ENCODE measurements at regions not wholly inside any gene's neighbourhood (a gene's known extent, or its start where the extent isn't known, plus 50 kb on each side); places are given as distances from the start of the nearest gene placed in this dataset.

DNA sequence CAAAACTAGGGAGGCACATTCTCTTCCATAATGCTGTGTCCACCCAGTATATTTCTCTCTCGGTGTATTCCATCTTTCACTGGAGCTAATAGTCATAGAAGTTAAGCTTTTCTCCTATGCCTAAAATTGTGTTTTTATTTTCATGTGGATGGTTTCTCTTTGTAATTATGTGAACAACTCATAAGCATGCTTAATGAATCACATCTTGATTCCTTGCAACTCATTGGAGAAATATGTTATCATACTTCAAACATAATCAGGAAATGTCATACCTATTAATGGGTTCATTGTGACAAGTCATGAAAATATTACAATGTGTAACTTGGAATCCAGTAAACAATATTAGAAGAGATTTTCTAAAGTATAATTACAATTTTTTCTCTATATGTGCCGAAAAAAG, 186.3 kb downstream of the SLC7A11 start:
- TF ChIP-seq MYC (IDR thresholded peaks at IDR 0.05; ENCODE audit: insufficient read depth, insufficient read length, insufficient replicate concordance, low read length, severe bottlenecking) (no peak), TAF1 (IDR thresholded peaks at IDR 0.05; ENCODE audit: borderline replicate concordance, low read depth, low read length) (no peak), GATAD2B (conservative IDR thresholded peaks at IDR 0.05; ENCODE audit: low read depth) (no peak), EP300 (IDR thresholded peaks at IDR 0.05; ENCODE audit: borderline replicate concordance in 1 of 2, control insufficient read depth in 1 of 2, low read depth in 2 of 2, low read length in 2 of 2) (no peak), POLR2A (IDR thresholded peaks at IDR 0.05; ENCODE audit: low read depth, low read length) (no peak), BRCA1 (IDR thresholded peaks at IDR 0.05; ENCODE audit: low read depth, low read length) (no peak), SIX5 (IDR thresholded peaks at IDR 0.05; ENCODE audit: low read depth, low read length, severe bottlenecking) (no peak), ZNF274 (IDR thresholded peaks at IDR 0.05; ENCODE audit: insufficient read depth, insufficient read length) (no peak), RFX5 (IDR thresholded peaks at IDR 0.05; ENCODE audit: low read depth, low read length) (no peak)
- TF ChIP-seq, protein P1, sequence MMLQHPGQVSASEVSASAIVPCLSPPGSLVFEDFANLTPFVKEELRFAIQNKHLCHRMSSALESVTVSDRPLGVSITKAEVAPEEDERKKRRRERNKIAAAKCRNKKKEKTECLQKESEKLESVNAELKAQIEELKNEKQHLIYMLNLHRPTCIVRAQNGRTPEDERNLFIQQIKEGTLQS (IDR thresholded peaks at IDR 0.05; ENCODE audit: borderline replicate concordance, extremely low read depth, low read depth, low read length), result no peak
- TF ChIP-seq, protein P2, sequence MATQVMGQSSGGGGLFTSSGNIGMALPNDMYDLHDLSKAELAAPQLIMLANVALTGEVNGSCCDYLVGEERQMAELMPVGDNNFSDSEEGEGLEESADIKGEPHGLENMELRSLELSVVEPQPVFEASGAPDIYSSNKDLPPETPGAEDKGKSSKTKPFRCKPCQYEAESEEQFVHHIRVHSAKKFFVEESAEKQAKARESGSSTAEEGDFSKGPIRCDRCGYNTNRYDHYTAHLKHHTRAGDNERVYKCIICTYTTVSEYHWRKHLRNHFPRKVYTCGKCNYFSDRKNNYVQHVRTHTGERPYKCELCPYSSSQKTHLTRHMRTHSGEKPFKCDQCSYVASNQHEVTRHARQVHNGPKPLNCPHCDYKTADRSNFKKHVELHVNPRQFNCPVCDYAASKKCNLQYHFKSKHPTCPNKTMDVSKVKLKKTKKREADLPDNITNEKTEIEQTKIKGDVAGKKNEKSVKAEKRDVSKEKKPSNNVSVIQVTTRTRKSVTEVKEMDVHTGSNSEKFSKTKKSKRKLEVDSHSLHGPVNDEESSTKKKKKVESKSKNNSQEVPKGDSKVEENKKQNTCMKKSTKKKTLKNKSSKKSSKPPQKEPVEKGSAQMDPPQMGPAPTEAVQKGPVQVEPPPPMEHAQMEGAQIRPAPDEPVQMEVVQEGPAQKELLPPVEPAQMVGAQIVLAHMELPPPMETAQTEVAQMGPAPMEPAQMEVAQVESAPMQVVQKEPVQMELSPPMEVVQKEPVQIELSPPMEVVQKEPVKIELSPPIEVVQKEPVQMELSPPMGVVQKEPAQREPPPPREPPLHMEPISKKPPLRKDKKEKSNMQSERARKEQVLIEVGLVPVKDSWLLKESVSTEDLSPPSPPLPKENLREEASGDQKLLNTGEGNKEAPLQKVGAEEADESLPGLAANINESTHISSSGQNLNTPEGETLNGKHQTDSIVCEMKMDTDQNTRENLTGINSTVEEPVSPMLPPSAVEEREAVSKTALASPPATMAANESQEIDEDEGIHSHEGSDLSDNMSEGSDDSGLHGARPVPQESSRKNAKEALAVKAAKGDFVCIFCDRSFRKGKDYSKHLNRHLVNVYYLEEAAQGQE (IDR thresholded peaks at IDR 0.05; ENCODE audit: low read depth, low read length), result no peak
- TF ChIP-seq, protein P3, sequence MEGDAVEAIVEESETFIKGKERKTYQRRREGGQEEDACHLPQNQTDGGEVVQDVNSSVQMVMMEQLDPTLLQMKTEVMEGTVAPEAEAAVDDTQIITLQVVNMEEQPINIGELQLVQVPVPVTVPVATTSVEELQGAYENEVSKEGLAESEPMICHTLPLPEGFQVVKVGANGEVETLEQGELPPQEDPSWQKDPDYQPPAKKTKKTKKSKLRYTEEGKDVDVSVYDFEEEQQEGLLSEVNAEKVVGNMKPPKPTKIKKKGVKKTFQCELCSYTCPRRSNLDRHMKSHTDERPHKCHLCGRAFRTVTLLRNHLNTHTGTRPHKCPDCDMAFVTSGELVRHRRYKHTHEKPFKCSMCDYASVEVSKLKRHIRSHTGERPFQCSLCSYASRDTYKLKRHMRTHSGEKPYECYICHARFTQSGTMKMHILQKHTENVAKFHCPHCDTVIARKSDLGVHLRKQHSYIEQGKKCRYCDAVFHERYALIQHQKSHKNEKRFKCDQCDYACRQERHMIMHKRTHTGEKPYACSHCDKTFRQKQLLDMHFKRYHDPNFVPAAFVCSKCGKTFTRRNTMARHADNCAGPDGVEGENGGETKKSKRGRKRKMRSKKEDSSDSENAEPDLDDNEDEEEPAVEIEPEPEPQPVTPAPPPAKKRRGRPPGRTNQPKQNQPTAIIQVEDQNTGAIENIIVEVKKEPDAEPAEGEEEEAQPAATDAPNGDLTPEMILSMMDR (IDR thresholded peaks at IDR 0.05 in 2 of 3, conservative IDR thresholded peaks at IDR 0.05 in 1 of 3; ENCODE audit: control insufficient read depth in 2 of 3, extremely low read depth in 1 of 3, insufficient read depth in 1 of 3, low read depth in 3 of 3, low read length in 3 of 3), result no peak
- TF ChIP-seq, protein P4, sequence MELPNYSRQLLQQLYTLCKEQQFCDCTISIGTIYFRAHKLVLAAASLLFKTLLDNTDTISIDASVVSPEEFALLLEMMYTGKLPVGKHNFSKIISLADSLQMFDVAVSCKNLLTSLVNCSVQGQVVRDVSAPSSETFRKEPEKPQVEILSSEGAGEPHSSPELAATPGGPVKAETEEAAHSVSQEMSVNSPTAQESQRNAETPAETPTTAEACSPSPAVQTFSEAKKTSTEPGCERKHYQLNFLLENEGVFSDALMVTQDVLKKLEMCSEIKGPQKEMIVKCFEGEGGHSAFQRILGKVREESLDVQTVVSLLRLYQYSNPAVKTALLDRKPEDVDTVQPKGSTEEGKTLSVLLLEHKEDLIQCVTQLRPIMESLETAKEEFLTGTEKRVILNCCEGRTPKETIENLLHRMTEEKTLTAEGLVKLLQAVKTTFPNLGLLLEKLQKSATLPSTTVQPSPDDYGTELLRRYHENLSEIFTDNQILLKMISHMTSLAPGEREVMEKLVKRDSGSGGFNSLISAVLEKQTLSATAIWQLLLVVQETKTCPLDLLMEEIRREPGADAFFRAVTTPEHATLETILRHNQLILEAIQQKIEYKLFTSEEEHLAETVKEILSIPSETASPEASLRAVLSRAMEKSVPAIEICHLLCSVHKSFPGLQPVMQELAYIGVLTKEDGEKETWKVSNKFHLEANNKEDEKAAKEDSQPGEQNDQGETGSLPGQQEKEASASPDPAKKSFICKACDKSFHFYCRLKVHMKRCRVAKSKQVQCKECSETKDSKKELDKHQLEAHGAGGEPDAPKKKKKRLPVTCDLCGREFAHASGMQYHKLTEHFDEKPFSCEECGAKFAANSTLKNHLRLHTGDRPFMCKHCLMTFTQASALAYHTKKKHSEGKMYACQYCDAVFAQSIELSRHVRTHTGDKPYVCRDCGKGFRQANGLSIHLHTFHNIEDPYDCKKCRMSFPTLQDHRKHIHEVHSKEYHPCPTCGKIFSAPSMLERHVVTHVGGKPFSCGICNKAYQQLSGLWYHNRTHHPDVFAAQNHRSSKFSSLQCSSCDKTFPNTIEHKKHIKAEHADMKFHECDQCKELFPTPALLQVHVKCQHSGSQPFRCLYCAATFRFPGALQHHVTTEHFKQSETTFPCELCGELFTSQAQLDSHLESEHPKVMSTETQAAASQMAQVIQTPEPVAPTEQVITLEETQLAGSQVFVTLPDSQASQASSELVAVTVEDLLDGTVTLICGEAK (IDR thresholded peaks at IDR 0.05; ENCODE audit: borderline replicate concordance), result no peak
- TF ChIP-seq, protein P5, sequence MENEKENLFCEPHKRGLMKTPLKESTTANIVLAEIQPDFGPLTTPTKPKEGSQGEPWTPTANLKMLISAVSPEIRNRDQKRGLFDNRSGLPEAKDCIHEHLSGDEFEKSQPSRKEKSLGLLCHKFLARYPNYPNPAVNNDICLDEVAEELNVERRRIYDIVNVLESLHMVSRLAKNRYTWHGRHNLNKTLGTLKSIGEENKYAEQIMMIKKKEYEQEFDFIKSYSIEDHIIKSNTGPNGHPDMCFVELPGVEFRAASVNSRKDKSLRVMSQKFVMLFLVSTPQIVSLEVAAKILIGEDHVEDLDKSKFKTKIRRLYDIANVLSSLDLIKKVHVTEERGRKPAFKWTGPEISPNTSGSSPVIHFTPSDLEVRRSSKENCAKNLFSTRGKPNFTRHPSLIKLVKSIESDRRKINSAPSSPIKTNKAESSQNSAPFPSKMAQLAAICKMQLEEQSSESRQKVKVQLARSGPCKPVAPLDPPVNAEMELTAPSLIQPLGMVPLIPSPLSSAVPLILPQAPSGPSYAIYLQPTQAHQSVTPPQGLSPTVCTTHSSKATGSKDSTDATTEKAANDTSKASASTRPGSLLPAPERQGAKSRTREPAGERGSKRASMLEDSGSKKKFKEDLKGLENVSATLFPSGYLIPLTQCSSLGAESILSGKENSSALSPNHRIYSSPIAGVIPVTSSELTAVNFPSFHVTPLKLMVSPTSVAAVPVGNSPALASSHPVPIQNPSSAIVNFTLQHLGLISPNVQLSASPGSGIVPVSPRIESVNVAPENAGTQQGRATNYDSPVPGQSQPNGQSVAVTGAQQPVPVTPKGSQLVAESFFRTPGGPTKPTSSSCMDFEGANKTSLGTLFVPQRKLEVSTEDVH (IDR thresholded peaks at IDR 0.05; ENCODE audit: low read depth, partially characterized antibody), result no peak

Measured in GM12878 (cell line).